NOMO-1 treated with dmso at 0.1 percent for 144 hours (cell line): ENCODE measurements at regions not wholly inside any gene's neighbourhood (a gene's known extent, or its start where the extent isn't known, plus 50 kb on each side); places are given as distances from the start of the nearest gene placed in this dataset.
"Not testable (repeated sequence)": the region's sequence is repeated elsewhere in the genome, so short reads cannot be mapped to it uniquely, and the experiment has no call there.

ENCODE experiments used
- DNase-seq: peaks from one replicate; lab custom pipeline; 2025; ENCODE audit not compliant: unreplicated experiment; lab: John Stamatoyannopoulos, UW

DNA sequence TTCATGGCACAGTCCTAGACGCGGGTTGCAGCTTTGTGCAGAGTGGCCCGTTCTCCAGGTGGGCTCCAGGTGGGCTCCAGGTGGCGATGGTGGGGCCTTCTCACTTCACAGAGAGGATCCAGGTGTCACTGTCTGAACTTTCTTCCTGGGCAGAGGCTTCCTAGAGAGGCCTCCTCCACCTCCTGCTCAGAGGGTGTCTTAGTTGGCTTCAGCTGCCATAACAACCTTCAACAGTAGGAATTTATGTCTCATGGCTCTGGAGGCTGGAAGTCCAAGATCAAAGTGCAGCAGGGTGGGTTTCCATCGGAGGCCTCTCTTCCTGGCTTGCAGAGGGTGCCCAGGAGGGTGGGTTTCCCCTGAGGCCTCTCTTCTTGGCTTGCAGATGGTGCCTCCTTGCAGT lies 125.1 kb downstream of the GLRX3 start:
- DNase-seq, result no peak

DNA sequence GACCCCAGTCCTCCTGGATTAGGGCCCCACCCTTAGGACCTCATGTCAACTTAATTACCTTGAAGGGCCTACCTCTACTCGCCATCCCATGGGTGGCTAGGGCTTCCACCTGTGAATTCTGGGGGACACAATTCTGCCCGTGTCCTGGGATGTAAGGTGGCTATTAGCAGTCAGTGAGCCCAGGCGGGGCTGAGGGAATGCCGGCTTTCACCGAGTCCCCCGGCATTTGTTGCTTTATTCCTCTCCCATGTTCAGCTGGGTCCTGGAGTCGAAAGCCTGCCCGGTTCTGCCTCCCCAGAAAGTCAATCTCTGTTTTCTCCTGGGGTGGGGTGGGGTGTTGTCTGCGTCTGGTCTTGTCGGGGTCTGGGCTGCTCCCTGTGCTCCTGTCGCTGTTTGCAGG lies 125.6 kb downstream of the GLRX3 start:
- DNase-seq, result no peak

DNA sequence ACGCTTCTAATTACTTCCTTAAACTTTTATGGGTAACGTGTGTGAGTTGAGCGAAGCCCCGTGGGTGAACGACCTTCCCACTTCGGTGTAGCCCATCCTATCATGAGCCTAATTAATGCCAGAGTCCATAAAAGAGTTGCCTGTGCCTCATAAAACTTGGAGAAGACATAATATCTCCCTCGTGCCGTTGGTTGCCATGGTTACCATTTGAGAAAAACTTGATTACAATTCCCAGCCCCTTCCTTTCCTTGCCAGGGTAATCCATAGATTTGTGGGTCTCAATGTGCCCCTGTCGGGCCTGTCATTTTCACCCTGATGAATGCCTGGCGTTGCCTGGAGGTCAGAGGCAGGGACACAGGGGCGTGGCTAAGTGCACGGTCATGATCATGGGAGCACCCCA lies 127.1 kb downstream of the GLRX3 start:
- DNase-seq, result no peak

DNA sequence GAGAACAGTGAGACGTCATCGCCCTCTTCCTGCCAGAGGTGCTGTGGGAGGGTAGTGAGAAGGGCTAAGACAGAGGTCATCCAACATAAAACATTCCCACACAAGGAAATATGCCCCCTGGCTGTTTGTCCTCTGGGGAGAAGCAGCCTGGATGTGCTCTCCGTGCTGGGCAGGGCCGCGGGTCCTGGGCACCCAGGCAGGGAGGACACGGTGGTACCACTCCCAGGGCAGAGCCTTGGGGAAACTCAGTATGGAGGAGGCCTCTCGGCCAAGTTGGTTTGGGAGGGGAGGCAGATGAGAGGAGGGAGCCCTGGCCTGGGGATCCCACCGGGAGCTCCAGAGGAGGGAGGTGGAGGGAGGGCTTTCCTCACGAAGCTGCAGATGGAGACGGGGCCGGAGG lies 129.4 kb downstream of the GLRX3 start:
- no peak for DNase-seq

DNA sequence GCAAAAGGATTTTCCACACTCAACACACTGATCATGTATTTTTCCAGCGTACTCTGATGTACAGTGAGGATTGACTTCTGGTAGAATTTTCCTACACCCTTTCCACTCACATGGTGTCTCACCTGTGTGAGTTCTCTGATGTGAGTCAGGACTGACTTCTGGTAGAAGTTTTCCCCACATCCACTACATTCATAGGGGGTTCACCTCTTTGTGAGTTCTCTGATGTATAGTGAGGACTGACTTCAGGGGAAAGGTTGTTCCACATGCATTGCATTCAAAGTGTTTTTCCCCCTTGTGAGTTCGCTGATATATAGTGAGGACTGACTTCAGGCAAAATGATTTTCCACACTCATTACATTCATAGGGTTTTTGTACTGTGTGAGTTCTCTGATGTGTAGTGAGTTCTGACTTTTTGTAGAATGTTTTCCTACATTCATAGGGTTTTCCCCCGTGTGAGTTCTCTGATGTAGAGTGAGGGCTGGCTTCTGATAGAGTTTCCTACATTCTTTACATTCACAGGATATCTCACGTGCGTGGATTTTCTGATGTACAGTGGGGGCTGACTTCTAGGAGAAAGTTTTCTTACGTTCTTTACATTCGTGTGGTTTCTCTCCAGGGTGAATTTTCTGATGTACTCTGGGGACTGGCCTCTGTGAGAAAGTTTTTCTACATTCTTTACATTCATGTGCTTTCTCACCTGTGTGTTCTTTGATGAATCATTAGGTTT lies 146.5 kb downstream of the GLRX3 start:
- no peak for DNase-seq

DNA sequence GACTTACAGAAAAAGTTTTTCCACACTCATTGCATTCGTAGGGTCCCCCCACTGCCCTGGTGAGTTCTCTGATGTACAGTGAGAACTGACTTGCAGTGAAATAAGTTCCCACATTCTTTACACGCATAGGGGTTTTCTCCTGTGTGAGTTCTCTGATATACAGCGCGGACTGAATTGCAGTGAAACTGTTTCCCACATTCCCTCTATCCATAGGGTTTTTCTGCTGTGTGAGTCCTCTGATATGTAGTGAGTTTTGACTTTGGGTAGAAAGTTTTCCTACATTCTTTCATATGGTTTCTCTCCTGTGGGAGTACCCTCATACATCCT lies 147.0 kb downstream of the GLRX3 start:
- no peak for DNase-seq

DNA sequence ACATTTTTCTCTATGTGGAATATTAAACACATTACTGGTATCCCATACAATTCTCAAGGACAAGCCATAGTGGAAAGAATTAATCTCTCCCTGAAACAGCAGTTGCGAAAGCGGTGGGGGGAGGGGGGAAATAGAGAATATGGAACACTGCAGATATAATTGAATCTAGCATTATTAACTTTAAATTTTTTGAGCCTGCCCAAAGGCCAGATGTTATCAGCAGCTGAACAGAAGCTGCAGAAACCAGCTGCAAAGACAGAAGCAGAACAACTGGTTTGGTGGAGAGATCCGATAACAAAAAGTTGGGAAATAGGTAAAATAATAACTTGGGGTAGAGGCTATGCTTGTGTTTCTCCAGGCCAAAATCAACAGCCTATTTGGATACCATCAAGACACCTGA lies 159.6 kb downstream of the GLRX3 start:
- DNase-seq, result not testable (repeated sequence)

DNA sequence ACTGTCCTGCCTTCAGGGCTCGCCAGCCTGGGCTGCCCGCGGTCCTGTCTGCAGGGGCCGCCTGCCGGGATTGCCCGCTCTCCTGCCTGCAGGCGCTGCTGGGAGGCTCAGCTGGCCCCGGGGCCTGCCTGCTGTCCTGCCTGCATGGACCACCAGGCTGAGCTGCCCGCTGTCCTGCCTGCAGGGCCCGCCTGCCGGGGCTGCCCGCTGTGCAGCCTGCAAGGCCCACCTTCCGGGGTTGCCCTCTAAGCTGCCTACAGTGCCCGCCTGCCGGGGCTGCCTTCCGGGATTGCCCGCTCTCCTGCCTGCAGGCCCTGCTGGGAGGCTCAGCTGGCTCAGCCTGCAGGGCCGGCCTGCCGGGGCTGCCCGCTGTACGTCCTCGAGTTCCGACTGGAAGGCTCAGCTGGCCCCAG lies 164.4 kb downstream of the GLRX3 start:
- no peak for DNase-seq

DNA sequence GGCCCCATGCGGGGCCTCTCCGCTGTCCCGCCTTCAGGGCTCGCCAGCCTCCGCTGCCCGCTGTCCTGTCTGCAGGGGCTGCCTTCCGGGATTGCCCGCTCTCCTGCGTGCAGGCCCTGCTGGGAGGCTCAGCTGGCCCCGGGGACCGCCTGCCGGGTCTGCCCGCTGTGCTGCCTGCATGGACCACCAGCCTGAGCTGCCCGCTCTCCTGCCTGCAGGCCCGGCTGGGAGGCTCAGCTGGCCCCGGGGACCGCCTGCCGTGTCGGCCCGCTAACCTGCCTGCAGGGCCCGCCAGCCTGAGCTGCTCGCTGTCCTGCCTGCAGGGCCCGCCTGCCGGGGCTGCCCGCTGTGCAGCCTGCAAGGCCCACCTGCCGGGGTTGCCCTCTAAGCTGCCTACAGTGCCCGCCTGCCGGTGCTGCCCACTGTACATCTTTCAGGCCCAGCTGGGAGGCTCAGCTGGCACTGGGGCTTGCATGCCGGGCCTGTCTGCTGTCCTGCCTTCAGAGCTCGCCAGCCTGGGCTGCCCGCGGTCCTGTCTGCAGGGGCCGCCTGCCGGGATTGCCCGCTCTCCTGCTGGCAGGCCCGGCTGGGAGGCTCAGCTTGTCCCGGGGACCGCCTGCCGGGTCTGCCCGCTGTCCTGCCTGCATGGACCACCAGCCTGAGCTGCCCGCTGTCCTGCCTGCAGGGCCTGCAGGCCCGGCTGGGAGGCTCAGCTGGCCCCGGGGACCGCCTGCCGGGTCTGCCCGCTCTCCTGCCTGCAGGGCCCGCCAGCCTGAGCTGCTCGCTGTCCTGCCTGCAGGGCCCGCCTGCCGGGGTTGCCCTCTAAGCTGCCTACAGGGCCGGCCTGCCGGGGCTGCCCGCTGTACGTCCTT lies 165.1 kb downstream of the GLRX3 start:
- no peak for DNase-seq

DNA sequence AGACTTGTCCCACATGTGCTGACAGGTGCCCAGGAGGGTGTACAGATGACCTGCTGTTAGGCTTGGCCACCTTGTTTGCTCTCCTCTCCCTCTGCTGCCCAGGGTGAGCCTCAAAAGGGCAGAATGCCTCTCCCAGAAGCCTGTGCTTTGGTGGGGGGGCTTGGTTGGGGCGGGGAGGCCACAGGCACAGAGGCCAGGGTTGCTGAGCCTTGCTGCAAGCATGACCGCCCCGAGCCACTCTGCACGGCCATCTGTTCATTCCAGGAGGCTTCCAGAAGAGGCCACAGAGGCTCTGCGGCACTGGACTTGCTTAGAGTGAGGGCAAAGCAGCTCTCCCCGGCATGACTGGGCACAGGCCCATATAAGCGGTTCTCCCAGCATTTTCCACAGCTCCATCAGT lies 190.8 kb downstream of the GLRX3 start:
- no peak for DNase-seq

DNA sequence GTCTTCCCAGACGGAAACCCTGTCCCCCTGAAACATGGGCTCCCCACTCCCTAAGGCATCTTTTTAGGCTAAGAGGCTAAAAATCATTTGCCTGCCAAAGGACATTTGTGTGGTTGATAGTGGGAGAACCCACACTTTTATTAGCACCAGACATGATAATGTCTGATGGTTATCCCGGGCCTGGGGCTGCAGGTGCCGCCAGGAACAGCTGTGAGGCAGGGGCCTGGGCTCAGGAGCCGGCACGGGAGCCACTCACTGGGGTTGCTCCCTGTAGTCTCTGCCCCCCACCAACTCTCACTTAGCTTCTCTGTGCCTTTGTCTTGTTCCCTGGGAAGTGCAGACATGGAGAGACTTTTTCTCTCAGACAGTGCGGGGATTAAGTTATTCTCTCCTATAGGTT lies 193.6 kb downstream of the GLRX3 start:
- no peak for DNase-seq

DNA sequence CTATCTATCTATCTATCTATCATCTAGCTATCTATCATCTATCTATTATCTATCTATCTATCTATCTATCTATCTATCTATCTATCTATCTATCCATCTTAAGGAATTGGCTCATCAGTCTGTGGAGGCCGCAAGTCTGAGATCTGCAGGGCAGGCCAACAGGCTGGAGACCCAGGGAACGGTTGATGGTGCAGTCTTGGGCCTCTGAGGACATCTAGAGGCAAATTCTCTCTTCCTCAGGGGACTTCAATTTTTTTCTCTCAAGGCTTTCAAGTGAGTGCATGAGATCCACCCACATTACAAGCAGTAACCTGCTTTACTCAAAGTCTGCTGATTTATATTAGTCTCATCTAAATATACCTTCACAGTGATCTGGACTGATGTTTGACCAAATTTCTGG lies 197.0 kb downstream of the GLRX3 start:
- DNase-seq, result no peak

DNA sequence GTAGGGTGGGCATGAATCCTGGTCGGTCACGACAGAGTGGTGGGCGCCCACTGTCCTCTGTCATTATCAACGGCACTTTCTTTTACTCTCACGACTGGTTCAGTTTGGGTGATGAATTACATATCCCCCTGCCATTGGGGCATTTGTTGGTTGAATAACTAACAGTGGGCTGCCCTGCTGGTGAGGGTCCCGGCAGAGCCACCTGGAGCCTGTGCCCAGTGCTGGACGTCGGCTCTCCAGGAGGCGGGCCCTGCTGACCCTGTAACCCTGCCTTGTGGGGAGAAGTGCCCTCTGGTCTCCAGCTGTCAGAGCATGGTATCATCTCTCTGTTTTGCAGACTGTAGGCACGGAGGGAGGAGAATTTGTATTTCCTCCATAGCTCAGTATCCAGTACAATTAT lies 199.1 kb downstream of the GLRX3 start:
- no peak for DNase-seq

DNA sequence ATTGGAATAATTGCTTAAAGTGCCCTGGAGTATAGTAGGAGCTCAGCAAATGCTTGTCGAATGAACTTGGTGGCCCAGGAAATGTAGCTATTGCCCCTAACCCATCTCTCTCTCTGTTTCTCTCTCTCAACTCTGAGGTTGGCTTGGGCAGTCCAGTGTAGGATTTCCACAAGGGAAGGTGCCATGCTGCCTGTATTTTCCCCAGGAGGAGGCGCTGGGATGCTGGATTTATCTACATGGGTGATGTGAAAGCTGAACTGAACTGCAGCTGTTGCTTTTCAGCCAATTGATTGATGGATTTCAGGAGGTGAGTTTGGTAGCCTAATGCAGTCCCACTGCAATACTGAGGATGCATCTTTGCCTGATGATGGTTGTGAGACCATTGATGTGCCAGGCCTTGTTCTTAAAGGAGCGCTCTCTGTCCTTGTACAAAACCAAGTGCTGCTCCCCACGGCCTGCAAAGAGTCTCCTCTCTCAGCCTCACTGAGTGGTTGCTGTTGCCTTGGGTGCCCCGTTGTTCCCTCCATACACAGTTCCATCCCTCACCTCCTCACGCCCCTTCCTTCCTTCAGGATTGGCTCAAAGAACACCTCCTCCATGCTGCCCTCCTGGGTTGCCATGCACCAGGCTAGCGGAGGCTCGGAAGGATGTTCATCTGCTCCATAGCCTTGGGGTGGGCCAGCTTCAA lies 200.6 kb downstream of the GLRX3 start:
- no peak for DNase-seq

DNA sequence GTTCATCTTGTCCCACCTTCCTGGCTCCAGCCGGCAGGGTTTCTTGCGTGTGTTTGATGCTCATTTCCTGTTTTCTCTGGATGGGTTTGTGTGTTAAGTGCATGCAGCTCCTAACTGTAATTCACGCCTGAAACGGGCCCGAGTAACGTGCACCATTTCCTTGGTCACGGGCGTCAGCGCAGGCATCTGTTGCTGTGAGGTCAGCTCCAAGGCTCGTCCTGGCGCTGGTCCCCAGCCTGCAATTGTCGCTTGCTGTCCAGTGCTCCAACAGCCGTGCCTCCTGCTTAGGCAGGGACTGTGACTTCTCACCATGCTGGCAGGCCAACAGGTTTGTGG lies 201.1 kb downstream of the GLRX3 start:
- DNase-seq, result no peak

DNA sequence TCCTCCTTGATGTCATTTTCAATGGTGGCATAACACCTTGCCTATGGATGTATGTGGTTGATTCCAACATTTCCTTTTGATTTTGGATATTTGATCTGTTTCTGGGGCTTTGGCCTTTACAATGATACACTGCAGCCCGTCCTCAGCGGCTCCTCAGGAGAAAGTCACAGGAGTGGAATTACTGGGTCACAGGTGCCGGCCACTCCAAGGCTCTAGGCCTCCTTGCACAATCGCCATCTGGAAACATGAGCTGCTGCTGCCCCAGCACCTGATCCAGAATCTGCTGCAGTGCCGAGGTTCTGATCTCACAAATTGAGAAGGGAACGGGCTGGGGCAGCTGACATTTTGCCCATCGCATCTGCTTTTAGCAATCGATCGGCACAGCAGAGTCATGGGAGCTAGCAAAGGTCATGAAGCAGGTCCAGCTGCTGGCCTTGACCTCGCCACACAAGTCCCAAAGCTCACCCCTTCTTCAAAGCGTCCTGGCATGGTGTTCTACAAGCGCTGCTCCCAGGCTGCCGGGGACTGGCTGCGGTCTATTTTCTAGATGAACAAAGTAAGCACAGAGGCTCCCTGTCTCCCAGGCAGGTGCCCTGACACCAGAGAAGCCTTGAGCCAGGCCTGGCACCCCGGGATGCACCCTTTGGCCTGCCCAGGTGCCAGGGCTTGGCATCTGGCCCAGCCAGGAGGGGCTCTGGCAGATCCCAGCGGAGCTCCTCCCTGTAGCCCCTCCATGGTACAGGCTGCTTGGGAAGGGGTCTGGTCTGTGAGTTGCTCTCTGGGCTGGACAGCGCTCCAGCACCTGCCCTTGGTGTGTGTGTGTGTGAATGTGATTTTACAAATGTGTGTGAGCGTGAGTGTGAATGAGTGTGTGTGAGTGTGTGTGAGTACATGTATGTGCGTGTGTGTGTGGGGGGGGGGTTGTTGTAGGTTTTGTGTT lies 201.8 kb downstream of the GLRX3 start:
- no peak for DNase-seq

DNA sequence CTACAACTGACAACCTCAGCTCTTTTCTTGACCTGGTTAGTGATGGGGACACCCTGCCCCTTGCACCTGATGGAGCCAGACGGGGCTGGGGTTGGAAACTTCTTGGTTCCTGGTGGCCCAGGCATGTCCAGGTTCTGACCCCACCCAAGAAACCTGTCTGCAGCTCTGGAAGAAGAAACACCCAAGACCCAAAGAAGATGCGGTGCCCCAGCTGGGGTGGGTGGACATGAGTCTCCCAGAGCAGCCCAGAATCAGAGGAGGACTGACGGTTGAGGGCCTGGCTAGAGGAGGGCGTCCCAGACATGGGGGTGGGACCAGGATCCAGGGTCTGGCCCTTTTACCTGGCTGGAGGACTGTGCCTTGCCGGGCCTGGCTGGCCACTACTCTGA lies 202.4 kb downstream of the GLRX3 start:
- no peak for DNase-seq

DNA sequence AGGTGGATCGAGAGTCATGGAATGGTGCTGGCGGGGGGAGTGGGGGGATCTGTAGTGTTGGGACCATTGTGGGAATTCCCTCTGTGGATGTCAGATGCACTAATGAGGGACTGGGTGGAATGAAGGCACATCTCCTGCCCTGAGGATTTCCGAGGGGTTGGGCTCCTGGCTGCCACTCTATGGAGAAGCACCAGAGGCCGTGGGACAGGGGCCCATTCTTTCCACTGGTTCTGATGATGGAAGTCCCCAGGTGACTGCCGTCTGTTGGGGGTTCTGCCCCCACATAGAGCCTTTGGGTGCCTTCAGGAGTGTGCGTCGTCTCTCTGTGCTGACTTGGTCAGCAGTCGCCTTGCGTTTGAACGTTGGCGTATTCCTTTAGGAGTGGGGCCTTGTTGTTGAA lies 202.9 kb downstream of the GLRX3 start:
- DNase-seq, result no peak

DNA sequence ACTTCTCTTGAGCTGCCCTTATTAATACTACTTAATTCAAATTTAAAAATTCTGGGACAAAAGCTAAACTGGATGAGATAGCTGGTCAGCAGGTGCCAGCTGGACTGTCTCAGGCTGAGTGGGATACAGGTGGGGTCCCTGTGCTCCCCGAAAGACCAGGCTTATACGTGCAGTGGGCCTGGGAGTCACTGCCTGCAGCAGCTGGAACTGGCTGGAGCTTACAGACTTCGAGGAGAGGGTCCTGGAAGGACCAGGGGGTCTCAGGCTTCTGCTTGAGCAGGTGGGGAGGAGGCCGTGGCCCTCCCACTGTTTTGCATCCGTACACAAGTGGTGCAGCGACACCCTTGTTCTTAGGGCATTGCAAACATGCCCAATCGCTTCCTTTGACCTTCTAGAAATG lies 203.7 kb downstream of the GLRX3 start:
- DNase-seq, result no peak

DNA sequence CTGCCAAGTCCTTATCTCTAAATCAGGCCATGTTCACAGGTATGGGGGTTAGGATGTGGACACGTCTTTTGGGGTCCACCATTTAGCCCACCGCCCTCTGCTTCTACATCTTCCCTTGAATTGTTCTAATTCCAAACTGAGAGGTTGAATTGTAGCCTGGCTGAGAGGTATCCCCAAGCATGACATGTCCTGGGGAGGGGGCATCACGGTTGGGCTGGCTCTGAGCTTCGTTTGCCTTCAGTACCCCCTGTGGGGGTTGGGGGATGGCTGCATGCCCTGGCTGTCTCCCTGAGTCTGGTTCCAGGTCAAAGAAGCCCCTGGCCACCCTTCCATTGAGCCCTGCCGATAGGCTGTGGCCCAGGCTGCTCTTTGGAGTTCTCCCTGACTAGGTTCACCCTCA lies 204.6 kb downstream of the GLRX3 start:
- no peak for DNase-seq

DNA sequence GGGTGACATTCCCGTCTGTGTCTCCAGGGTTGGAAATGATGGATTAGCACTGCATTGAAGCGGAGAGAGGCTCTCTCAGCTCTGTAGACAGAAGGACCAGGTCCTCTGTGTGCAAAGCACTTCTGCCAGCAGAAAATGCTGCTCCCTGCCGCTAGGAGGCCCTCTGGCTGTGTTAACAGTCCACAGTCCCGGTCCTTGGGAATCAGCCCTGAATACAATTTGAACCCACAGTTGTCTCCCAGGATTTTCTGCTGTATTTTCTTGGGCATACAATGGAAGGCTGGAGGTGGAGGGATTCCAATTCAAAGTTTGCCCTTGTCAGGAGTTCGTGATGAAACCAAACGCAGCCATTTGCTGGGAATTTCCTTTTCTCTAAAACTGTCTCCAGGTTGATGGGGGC lies 205.2 kb downstream of the GLRX3 start:
- no peak for DNase-seq
